PC-9 (cell line): ENCODE measurements at regions not wholly inside any gene's neighbourhood (a gene's known extent, or its start where the extent isn't known, plus 50 kb on each side); places are given as distances from the start of the nearest gene placed in this dataset.

ENCODE experiments used
- CTCF ChIP-seq: fragments of 200-600 bp; sonication (generic); conservative IDR thresholded peaks from 2 replicates; pipeline ENCODE4 v1.6.1; 2017; ENCODE audit warnings: mixed run types, antibody characterized with exemption, mild to moderate bottlenecking, moderate library complexity
- EZH2 ChIP-seq: fragments of 200-600 bp; sonication (generic); IDR thresholded peaks from 2 replicates; pipeline ENCODE4 v1.8.0; 2017; ENCODE audit warnings: antibody characterized with exemption, low read depth

DNA sequence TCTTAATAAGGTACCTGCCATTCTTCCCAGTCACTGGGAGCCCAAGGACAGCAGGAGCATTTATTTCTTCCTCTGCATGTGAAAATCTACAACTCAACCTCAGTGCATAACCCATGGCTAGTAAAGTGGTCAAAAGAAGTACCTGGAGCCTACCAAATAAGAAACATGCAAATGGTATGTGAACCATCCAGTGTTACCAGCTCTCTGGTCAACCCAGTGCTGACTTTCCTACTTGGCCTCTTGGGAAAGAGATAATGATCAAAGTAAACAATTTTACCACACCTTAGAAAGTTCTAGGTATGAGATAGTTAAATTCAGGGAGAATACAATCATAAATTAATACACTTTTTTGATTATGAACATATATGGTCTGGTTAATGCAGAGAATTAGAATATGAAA is 325.6 kb downstream of the ENC1 start:
- no peak for TF ChIP-seq CTCF
- TF ChIP-seq EZH2 = no peak
